Spinal cord (tissue), 9 donors: ENCODE measurements at regions not wholly inside any gene's neighbourhood (a gene's known extent, or its start where the extent isn't known, plus 50 kb on each side); places are given as distances from the start of the nearest gene placed in this dataset.
A peak's percentile ranks its signal among the peaks of the same experiment; 100 is the strongest.

Experiments used
- DNase-seq, 6 donors: peaks; one replicate each; pipeline versions ENCODE4 v3.0.0 to v3.0.0-alpha.2; 2013 to 2015; ENCODE audit warnings: low spot score in 6 of 6, low read depth in 4 of 6
- H3K27ac ChIP-seq: one replicate; pipeline ENCODE4 v1.5.1; 2013; ENCODE audit warnings: low read depth, low read length, control low read depth
- H3K27me3 ChIP-seq: one replicate; pipeline ENCODE4 v1.6.1; 2013; ENCODE audit warnings: low read length; ENCODE audit not compliant: control insufficient read depth, insufficient read depth
- H3K36me3 ChIP-seq: one replicate; pipeline ENCODE4 v1.6.1; 2013; ENCODE audit warnings: low read length; ENCODE audit not compliant: control insufficient read depth, insufficient read depth
- H3K4me1 ChIP-seq: one replicate; pipeline ENCODE4 v1.6.1; 2013; ENCODE audit warnings: low read length; ENCODE audit not compliant: control insufficient read depth, insufficient read depth
- H3K4me3 ChIP-seq: one replicate; pipeline ENCODE4 v1.5.1; 2013; ENCODE audit warnings: low read depth, low read length, control low read depth
- H3K9me3 ChIP-seq: one replicate; pipeline ENCODE4 v1.6.1; 2013; ENCODE audit warnings: low read length; ENCODE audit not compliant: control insufficient read depth, insufficient read depth
- WGBS: methylation state at CpG from one replicate; pipeline ENCODE4 v1.1.5; 2013; ENCODE audit warnings: missing lambda C conversion rate; ENCODE audit not compliant: insufficient coverage; 5-methylcytosine and 5-hydroxymethylcytosine counted together
- donor health status: healthy.

- DNase-seq: peak in 4 of 6 donors; percentile 2 to 66 (median 19)
- WGBS: no CpG with 5 or more reads among the region's 3 CpGs
Measured at GRCh38 chr3:95172164-95172943, 1109.5 kb downstream of the NSUN3 start.

GRCh38 chr3:95177096-95177495 lies 1114.2 kb downstream of the NSUN3 start:
- WGBS: no CpG with 5 or more reads among the region's 2 CpGs
- H3K27ac ChIP-seq: no peak overlapping the region
- H3K36me3 ChIP-seq: no peaks in the 10 kb centered on the region
- DNase-seq: no peak
- no peaks in the 10 kb centered on the region for H3K9me3 ChIP-seq
- no peak overlapping the region for H3K4me3 ChIP-seq
- H3K4me1 ChIP-seq: no peaks in the 10 kb centered on the region
- H3K27me3 ChIP-seq: no peaks in the 10 kb centered on the region

More at GRCh38 chr3:95172164-95172943, 1109.5 kb downstream of the NSUN3 start:
- no peaks in the 10 kb centered on the region for H3K27me3 ChIP-seq
- H3K27ac ChIP-seq: no peak overlapping the region
- H3K36me3 ChIP-seq: no peaks in the 10 kb centered on the region
- no peak overlapping the region for H3K4me3 ChIP-seq
- H3K4me1 ChIP-seq: no peaks in the 10 kb centered on the region
- H3K9me3 ChIP-seq: no peaks in the 10 kb centered on the region

- no peaks in the 10 kb centered on the region for H3K27me3 ChIP-seq
- no peak overlapping the region for H3K4me3 ChIP-seq
- no peak for DNase-seq
- no peaks in the 10 kb centered on the region for H3K9me3 ChIP-seq
- 95% methylated on average over 6 of the region's 6 CpGs for WGBS
- H3K4me1 ChIP-seq: no peaks in the 10 kb centered on the region
- H3K36me3 ChIP-seq: no peaks in the 10 kb centered on the region
- no peak overlapping the region for H3K27ac ChIP-seq
Measured at GRCh38 chr3:95184038-95184437, 1121.2 kb downstream of the NSUN3 start.

GRCh38 chr3:95189348-95189747 lies 1126.5 kb downstream of the NSUN3 start:
- no peak overlapping the region for H3K4me3 ChIP-seq

GRCh38 chr3:95197661-95198060 lies 1134.8 kb downstream of the NSUN3 start:
- Histone ChIP-seq H3K4me3 (no peak overlapping the region), H3K36me3 (no peaks in the 10 kb centered on the region), H3K9me3 (no peaks in the 10 kb centered on the region), H3K27ac (no peak overlapping the region), H3K4me1 (no peaks in the 10 kb centered on the region), H3K27me3 (no peaks in the 10 kb centered on the region)
- WGBS: 93% methylated on average over 3 of the region's 4 CpGs
- no peak for DNase-seq

More at GRCh38 chr3:95189348-95189747, 1126.5 kb downstream of the NSUN3 start:
- Histone ChIP-seq H3K36me3 (no peaks in the 10 kb centered on the region), H3K4me1 (no peaks in the 10 kb centered on the region), H3K27me3 (no peaks in the 10 kb centered on the region), H3K27ac (no peak overlapping the region), H3K9me3 (no peaks in the 10 kb centered on the region)
- WGBS: no CpG with 5 or more reads among the region's 1 CpG
- no peak for DNase-seq

- Histone ChIP-seq H3K36me3 (no peaks in the 10 kb centered on the region), H3K9me3 (no peaks in the 10 kb centered on the region), H3K27me3 (no peaks in the 10 kb centered on the region), H3K27ac (no peak overlapping the region), H3K4me3 (no peak overlapping the region), H3K4me1 (no peaks in the 10 kb centered on the region)
- no peak for DNase-seq
- no CpG with 5 or more reads among the region's 1 CpG for WGBS
Measured at GRCh38 chr3:95200384-95200783, 1137.5 kb downstream of the NSUN3 start.

- Histone ChIP-seq H3K4me1 (no peaks in the 10 kb centered on the region), H3K27ac (no peak overlapping the region)
- no CpG with 5 or more reads among the region's 1 CpG for WGBS
Measured at GRCh38 chr3:95210878-95211277, 1148.0 kb downstream of the NSUN3 start.

GRCh38 chr3:95212117-95212516 lies 1149.3 kb downstream of the NSUN3 start:
- Histone ChIP-seq H3K4me1 (no peaks in the 10 kb centered on the region), H3K27ac (no peak overlapping the region), H3K4me3 (no peak overlapping the region), H3K36me3 (no peaks in the 10 kb centered on the region), H3K27me3 (no peaks in the 10 kb centered on the region), H3K9me3 (peaks cover 4% of the 10 kb centered on the region)
- WGBS: 93% methylated on average over 2 of the region's 2 CpGs
- no peak for DNase-seq

More at GRCh38 chr3:95210878-95211277, 1148.0 kb downstream of the NSUN3 start:
- H3K27me3 ChIP-seq: no peaks in the 10 kb centered on the region
- no peak for DNase-seq
- no peak overlapping the region for H3K4me3 ChIP-seq
- H3K9me3 ChIP-seq: peaks cover under 1% of the 10 kb centered on the region
- H3K36me3 ChIP-seq: no peaks in the 10 kb centered on the region

GRCh38 chr3:95215437-95215957 lies 1152.6 kb downstream of the NSUN3 start:
- H3K9me3 ChIP-seq: peaks cover 6% of the 10 kb centered on the region
- H3K27ac ChIP-seq: no peak overlapping the region
- no peaks in the 10 kb centered on the region for H3K4me1 ChIP-seq
- no peak overlapping the region for H3K4me3 ChIP-seq
- DNase-seq: no peak
- WGBS: no CpG with 5 or more reads among the region's 1 CpG
- H3K27me3 ChIP-seq: no peaks in the 10 kb centered on the region
- no peaks in the 10 kb centered on the region for H3K36me3 ChIP-seq

GRCh38 chr3:95217661-95218060 lies 1154.8 kb downstream of the NSUN3 start:
- H3K9me3 ChIP-seq: peaks cover 6% of the 10 kb centered on the region
- H3K36me3 ChIP-seq: no peaks in the 10 kb centered on the region
- no peaks in the 10 kb centered on the region for H3K27me3 ChIP-seq
- H3K27ac ChIP-seq: no peak overlapping the region
- DNase-seq: no peak
- no peak overlapping the region for H3K4me3 ChIP-seq
- H3K4me1 ChIP-seq: no peaks in the 10 kb centered on the region
